OCI-LY7 (cell line): ENCODE measurements at regions not wholly inside any gene's neighbourhood (a gene's known extent, or its start where the extent isn't known, plus 50 kb on each side); places are given as distances from the start of the nearest gene placed in this dataset.

Experiments
- BruUV-seq: library from RNA; stranded (reverse); fragments of 400-500 nt; replicated peaks from 2 replicates; lab custom pipeline; 2021; lab: Mats Ljungman, UMichigan
- CTCF ChIA-PET: fragments of 300-600 bp; sonication (Branson Sonifier 250); formaldehyde crosslinking; loops from one replicate; lab custom pipeline; 2022; ENCODE audit warnings: antibody characterized with exemption; ENCODE audit not compliant: unreplicated experiment; lab: Charles Lee
- POLR2A ChIA-PET: fragments of 300-600 bp; sonication (Branson Sonifier 250); formaldehyde crosslinking; loops from one replicate; lab custom pipeline; 2022; ENCODE audit warnings: antibody characterized with exemption; lab: Charles Lee
- DNase-seq: peaks from one replicate; pipeline ENCODE4 v3.0.0-alpha.2; 2015; ENCODE audit warnings: low spot score
- H2AFZ ChIP-seq: fragments of 200-600 bp; sonication (generic), shearing (Covaris generic); 2 replicates; pipeline ENCODE4 v1.6.1; 2014; ENCODE audit warnings: mild to moderate bottlenecking, antibody characterized with exemption, low read length, moderate library complexity
- H3K27ac ChIP-seq: fragments of 200-600 bp; sonication (generic); 2 replicates; pipeline ENCODE4 v1.5.1; 2014; ENCODE audit warnings: mixed run types, low read depth, mild to moderate bottlenecking, moderate library complexity, low read length, inconsistent platforms; ENCODE audit not compliant: poor library complexity, severe bottlenecking
- H3K36me3 ChIP-seq: fragments of 200-600 bp; sonication (generic); 2 replicates; pipeline ENCODE4 v1.6.1; 2014; ENCODE audit warnings: mild to moderate bottlenecking, antibody characterized with exemption, low read length, moderate library complexity, mixed read lengths; ENCODE audit not compliant: insufficient read depth
- H3K4me1 ChIP-seq: fragments of 200-600 bp; sonication (generic); 2 replicates; pipeline ENCODE4 v1.5.1; 2014; ENCODE audit warnings: mild to moderate bottlenecking, low read length; ENCODE audit not compliant: insufficient read depth, poor library complexity, severe bottlenecking
- H3K4me2 ChIP-seq: fragments of 200-600 bp; sonication (generic); 2 replicates; pipeline ENCODE4 v1.6.1; 2014; ENCODE audit warnings: mild to moderate bottlenecking, low read length
- H3K4me3 ChIP-seq: fragments of 200-600 bp; sonication (generic); 2 replicates; pipeline ENCODE4 v1.5.1; 2014; ENCODE audit warnings: mild to moderate bottlenecking, low read depth, low read length; ENCODE audit not compliant: poor library complexity, severe bottlenecking
- H3K79me2 ChIP-seq: fragments of 200-600 bp; sonication (generic); 2 replicates; pipeline ENCODE4 v1.6.1; 2016; ENCODE audit warnings: low read depth, mild to moderate bottlenecking, low read length, moderate library complexity, mixed read lengths; ENCODE audit not compliant: insufficient read depth
- H3K9me2 ChIP-seq: fragments of 200-600 bp; sonication (generic); 2 replicates; pipeline ENCODE4 v1.6.1; 2016; ENCODE audit warnings: mild to moderate bottlenecking, low read length, mixed read lengths; ENCODE audit not compliant: insufficient read depth
- H3K9me3 ChIP-seq: fragments of 200-600 bp; sonication (generic); 2 replicates; pipeline ENCODE4 v1.6.1; 2014; ENCODE audit warnings: mild to moderate bottlenecking, mixed run types, low read length, mixed read lengths
- H4K20me1 ChIP-seq: fragments of 200-600 bp; sonication (generic); 2 replicates; pipeline ENCODE4 v1.6.1; 2014; ENCODE audit warnings: mild to moderate bottlenecking, antibody characterized with exemption, low read length, moderate library complexity, mixed read lengths; ENCODE audit not compliant: insufficient read depth
- EZH2phosphoT487 ChIP-seq: fragments of 200-600 bp; sonication (generic); IDR thresholded peaks from 2 replicates; pipeline ENCODE4 v1.6.1; 2018; ENCODE audit warnings: low read depth, borderline replicate concordance, mild to moderate bottlenecking, mixed run types, antibody characterized with exemption, low read length, moderate library complexity, mixed read lengths
- intact Hi-C: fragments of 100-400 bp; cut with micrococcal nuclease; formaldehyde crosslinking; loops from one replicate; pipeline ENCODE4 v1.10.0; 2022; ENCODE audit not compliant: unreplicated experiment
- TF ChIP-seq, protein P1 (sequence below): fragments of 200-600 bp; sonication (generic); conservative IDR thresholded peaks from 2 replicates; pipeline ENCODE4 v1.5.1; 2014; ENCODE audit warnings: mild to moderate bottlenecking, antibody characterized with exemption, low read length, moderate library complexity, mixed read lengths

DNA sequence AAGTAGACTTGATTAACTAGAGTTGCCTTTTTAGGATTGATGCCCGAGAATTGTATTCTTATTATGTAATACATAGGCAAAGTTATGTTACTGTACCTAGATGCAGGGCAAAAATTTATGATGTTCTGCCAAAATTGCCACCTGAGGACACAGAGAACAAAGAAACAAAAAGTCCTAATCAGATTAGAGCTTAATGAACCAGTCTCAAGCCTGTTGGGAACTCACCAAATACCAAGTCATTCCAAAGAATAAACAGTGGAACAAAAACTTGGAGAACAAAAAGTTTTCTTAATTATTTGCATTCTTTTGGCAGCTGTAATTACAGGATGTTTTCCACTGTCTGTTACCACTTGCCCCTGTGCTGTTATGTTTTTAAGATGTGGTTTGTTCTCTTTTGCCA, 154.7 kb upstream of the SGK1 start:
- H3K36me3 ChIP-seq = no peaks in the 10 kb centered on the region
- BruUV-seq = no TSS peak
- TF ChIP-seq, protein P1, sequence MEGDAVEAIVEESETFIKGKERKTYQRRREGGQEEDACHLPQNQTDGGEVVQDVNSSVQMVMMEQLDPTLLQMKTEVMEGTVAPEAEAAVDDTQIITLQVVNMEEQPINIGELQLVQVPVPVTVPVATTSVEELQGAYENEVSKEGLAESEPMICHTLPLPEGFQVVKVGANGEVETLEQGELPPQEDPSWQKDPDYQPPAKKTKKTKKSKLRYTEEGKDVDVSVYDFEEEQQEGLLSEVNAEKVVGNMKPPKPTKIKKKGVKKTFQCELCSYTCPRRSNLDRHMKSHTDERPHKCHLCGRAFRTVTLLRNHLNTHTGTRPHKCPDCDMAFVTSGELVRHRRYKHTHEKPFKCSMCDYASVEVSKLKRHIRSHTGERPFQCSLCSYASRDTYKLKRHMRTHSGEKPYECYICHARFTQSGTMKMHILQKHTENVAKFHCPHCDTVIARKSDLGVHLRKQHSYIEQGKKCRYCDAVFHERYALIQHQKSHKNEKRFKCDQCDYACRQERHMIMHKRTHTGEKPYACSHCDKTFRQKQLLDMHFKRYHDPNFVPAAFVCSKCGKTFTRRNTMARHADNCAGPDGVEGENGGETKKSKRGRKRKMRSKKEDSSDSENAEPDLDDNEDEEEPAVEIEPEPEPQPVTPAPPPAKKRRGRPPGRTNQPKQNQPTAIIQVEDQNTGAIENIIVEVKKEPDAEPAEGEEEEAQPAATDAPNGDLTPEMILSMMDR = no peak
- no peak for TF ChIP-seq EZH2phosphoT487
- H3K9me3 ChIP-seq = no peaks in the 10 kb centered on the region
- CTCF ChIA-PET = no interaction called here
- H4K20me1 ChIP-seq = no peaks in the 10 kb centered on the region
- no peak overlapping the region for H3K4me3 ChIP-seq
- no peaks in the 10 kb centered on the region for H3K79me2 ChIP-seq
- H3K27ac ChIP-seq = no peak overlapping the region
- no peaks in the 10 kb centered on the region for H3K4me1 ChIP-seq
- POLR2A ChIA-PET = interaction anchor here (1.3 kb wide), 1 partner anchor 151 kb away, joined by 3 read pairs; no protein-coding TSS in a partner anchor
- intact Hi-C loops = no loop called here
- no peaks in the 10 kb centered on the region for H3K9me2 ChIP-seq
- H2AFZ ChIP-seq = no peak overlapping the region
- no peak overlapping the region for H3K4me2 ChIP-seq
- no peak for DNase-seq

DNA sequence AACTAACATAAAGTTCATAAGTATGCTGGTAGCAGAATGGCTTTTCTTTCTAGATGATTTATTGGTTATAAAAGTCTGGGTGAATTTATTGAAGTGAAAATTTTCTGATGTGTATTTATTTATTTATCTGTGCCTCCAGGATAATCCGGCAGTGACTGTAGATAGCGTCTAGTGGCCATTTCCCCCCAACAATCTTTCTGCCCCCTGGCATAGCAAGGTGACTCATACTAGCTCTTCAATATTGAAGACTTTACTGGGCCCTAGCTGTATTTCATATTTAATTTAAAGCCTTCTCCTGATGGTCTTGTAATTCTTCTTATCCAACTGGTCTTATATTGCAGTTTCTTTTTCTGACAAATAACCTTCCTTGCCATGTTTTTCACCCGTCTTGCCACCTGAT, 154.1 kb upstream of the SGK1 start:
- DNase-seq = no peak
- ChIA-PET CTCF (no interaction called here), POLR2A (interaction anchor here (0.7 to 1.3 kb wide), 2 partner anchors 152 to 228 kb away, joined by 3 read pairs; no protein-coding TSS in a partner anchor)
- H3K27ac ChIP-seq = no peak overlapping the region
- no peak overlapping the region for H3K4me3 ChIP-seq
- no peaks in the 10 kb centered on the region for H3K79me2 ChIP-seq
- H4K20me1 ChIP-seq = no peaks in the 10 kb centered on the region
- BruUV-seq = no TSS peak
- H3K4me2 ChIP-seq = no peak overlapping the region
- H3K9me3 ChIP-seq = no peaks in the 10 kb centered on the region
- intact Hi-C loops = no loop called here
- no peak overlapping the region for H2AFZ ChIP-seq
- no peaks in the 10 kb centered on the region for H3K4me1 ChIP-seq
- TF ChIP-seq, protein P1 = no peak
- no peak for TF ChIP-seq EZH2phosphoT487
- no peaks in the 10 kb centered on the region for H3K36me3 ChIP-seq
- no peaks in the 10 kb centered on the region for H3K9me2 ChIP-seq

DNA sequence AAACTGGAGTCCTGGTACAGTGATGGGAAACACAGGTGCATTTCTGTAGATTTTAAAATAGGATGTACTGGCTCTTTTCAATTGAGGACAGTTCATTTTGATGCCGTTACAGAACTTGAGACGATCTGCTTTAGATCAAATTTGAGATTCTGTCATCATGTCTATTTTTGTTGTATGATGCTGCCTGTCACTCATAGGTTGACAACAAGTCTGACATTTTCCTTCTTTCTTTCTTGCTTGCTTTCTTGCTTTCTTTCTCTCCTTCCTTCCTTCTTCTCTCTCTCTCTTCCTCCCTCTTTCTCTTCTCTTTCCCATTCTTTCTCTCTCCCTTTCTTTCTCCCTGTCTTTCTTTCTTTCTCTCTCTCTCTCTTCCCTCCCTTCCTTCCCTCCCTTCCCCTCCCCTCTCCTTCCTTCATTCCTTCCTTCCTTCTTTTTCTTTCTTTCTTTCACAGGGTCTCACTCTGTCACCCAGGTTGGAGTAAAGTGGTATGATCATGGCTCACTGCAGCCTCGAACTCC, 152.6 kb upstream of the SGK1 start:
- no peaks in the 10 kb centered on the region for H3K9me2 ChIP-seq
- CTCF ChIA-PET = no interaction called here
- H3K79me2 ChIP-seq = no peaks in the 10 kb centered on the region
- no peaks in the 10 kb centered on the region for H3K4me1 ChIP-seq
- no peak overlapping the region for H3K27ac ChIP-seq
- no peaks in the 10 kb centered on the region for H3K9me3 ChIP-seq
- intact Hi-C loops = no loop called here
- no peaks in the 10 kb centered on the region for H4K20me1 ChIP-seq
- H3K36me3 ChIP-seq = no peaks in the 10 kb centered on the region
- POLR2A ChIA-PET = interaction anchor here (0.6 kb wide), 1 partner anchor 121 kb away, joined by 3 read pairs; no protein-coding TSS in a partner anchor
- H3K4me2 ChIP-seq = no peak overlapping the region
- no peak for TF ChIP-seq EZH2phosphoT487
- TF ChIP-seq, protein P1 = no peak
- no peak for DNase-seq
- H2AFZ ChIP-seq = no peak overlapping the region
- no peak overlapping the region for H3K4me3 ChIP-seq
- no TSS peak for BruUV-seq
